ENCODE measurements at regions not wholly inside any gene's neighbourhood (a gene's known extent, or its start where the extent isn't known, plus 50 kb on each side); places are given as distances from the start of the nearest gene placed in this dataset.

DNA sequence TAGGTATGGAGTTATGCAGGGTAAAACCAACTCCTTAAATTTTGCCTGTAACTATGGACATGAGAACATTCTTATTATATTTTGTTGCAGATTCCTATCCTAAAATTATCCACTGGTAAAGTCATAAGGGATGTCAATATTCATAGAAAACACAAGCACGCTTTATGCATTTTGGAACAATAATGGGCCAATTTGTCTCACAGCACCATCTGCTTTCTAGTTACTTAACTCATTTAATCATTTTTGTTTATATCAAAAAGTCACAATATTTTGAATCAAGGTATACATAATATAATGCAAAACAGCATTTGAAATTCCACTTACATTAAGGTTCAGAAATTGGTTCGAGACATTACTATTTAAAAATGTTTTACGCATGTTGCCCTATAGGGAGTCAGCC lies 203.0 kb downstream of the GABRG1 start:
- no peaks in the 10 kb centered on the region for H3K36me3 ChIP-seq (ENCODE audit: control insufficient read depth in 1 of 2, insufficient read depth in 2 of 2, low read length in 2 of 2)
- H3K4me3 ChIP-seq (ENCODE audit: low read depth in 1 of 2, low read length in 2 of 2): no peak overlapping the region
- H3K4me1 ChIP-seq (ENCODE audit: control insufficient read depth in 1 of 2, insufficient read depth in 2 of 2, low read length in 2 of 2): no peaks in the 10 kb centered on the region
- H3K9ac ChIP-seq (ENCODE audit: low read depth in 1 of 2, low read length in 2 of 2): no peak overlapping the region
- H3K9me3 ChIP-seq (ENCODE audit: control insufficient read depth in 1 of 2, low read length in 2 of 2): no peaks in the 10 kb centered on the region
- no peaks in the 10 kb centered on the region for H3K27me3 ChIP-seq (ENCODE audit: control insufficient read depth in 1 of 2, insufficient read depth in 2 of 2, low read length in 2 of 2)
- no peak overlapping the region for H3K27ac ChIP-seq (ENCODE audit: low read depth, low read length)

DNA sequence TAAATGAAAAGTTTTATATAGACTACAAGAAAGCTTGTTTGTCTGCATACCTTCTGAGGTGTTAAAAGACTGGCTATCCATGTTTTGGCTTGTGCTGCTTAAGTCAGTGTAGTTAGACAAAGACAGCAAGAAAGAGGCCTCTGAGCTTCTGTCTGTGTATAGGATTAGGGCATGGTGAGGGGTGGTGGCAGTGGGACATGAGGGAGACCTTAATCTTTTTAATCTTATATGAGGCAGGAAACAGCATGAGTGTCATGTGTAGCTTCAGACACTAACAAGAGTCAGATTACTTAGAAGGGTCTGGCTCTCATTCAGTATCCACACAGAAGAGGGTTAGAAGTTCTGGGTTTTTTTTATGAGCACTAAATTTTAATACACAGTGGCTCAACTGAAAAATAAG lies 213.3 kb downstream of the GABRG1 start:
- H3K36me3 ChIP-seq (ENCODE audit: control insufficient read depth in 1 of 2, insufficient read depth in 2 of 2, low read length in 2 of 2): no peaks in the 10 kb centered on the region
- H3K4me3 ChIP-seq (ENCODE audit: low read depth in 1 of 2, low read length in 2 of 2): no peak overlapping the region
- H3K9ac ChIP-seq (ENCODE audit: low read depth in 1 of 2, low read length in 2 of 2): no peak overlapping the region
- no peak overlapping the region for H3K27ac ChIP-seq (ENCODE audit: low read depth, low read length)
- H3K27me3 ChIP-seq (ENCODE audit: control insufficient read depth in 1 of 2, insufficient read depth in 2 of 2, low read length in 2 of 2): no peaks in the 10 kb centered on the region
- no peaks in the 10 kb centered on the region for H3K9me3 ChIP-seq (ENCODE audit: control insufficient read depth in 1 of 2, low read length in 2 of 2)
- H3K4me1 ChIP-seq (ENCODE audit: control insufficient read depth in 1 of 2, insufficient read depth in 2 of 2, low read length in 2 of 2): no peaks in the 10 kb centered on the region

DNA sequence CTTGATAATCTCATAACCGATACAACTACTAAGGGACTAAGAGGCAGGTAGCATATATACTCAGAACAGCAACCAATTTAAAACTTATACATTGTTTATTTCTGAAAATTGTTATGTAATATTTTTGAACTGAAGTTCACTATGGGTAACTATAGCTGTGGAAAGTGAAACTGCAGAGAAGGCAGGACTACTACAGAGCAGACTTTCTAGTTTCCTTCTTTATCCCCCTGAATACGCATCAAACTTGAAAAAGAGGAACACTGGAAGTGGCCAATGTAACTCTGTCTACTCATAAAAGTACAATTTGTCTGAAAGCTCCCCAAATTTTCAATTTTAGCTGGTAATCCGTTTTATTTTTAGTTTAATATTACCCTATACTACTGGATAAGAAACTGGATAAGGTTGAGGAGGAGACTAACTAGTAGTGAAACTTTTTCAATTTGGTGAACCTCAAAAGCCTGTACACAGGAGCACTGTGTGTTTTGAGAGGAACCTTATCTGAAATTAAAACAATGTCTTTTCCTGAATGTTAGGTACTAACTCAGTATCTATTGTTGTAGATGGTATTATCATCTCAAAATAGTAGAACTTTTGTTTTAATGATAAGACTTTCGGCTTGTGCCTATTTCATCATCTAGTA lies 225.8 kb downstream of the GABRG1 start:
- H3K4me3 ChIP-seq (ENCODE audit: low read depth in 1 of 2, low read length in 2 of 2): no peak overlapping the region
- H3K9me3 ChIP-seq (ENCODE audit: control insufficient read depth in 1 of 2, low read length in 2 of 2): no peaks in the 10 kb centered on the region
- no peak overlapping the region for H3K27ac ChIP-seq (ENCODE audit: low read depth, low read length)
- no peaks in the 10 kb centered on the region for H3K36me3 ChIP-seq (ENCODE audit: control insufficient read depth in 1 of 2, insufficient read depth in 2 of 2, low read length in 2 of 2)
- no peak overlapping the region for H3K9ac ChIP-seq (ENCODE audit: low read depth in 1 of 2, low read length in 2 of 2)
- no peaks in the 10 kb centered on the region for H3K4me1 ChIP-seq (ENCODE audit: control insufficient read depth in 1 of 2, insufficient read depth in 2 of 2, low read length in 2 of 2)
- H3K27me3 ChIP-seq (ENCODE audit: control insufficient read depth in 1 of 2, insufficient read depth in 2 of 2, low read length in 2 of 2): no peaks in the 10 kb centered on the region

DNA sequence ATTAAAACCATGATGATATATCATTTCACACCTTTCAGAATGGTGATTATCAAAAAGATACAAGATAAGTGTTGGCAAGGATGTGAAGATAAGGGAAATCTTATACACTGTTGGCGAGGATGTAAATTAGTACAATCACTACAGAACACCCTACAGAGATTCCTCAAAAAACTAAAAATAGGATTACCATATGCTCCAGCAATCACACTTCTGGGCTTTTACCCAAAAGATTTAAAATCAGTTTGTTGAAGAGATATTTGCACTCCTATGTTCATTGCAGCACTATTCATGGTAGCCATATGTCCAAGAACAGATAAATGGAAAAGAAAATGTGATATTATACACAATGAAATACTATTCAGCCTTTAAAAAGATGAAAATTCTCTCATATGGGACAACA lies 240.4 kb downstream of the GABRG1 start:
- Histone ChIP-seq H3K27ac (ENCODE audit: low read depth, low read length) (no peak overlapping the region), H3K4me3 (ENCODE audit: low read depth in 1 of 2, low read length in 2 of 2) (no peak overlapping the region), H3K4me1 (ENCODE audit: control insufficient read depth in 1 of 2, insufficient read depth in 2 of 2, low read length in 2 of 2) (no peaks in the 10 kb centered on the region)

DNA sequence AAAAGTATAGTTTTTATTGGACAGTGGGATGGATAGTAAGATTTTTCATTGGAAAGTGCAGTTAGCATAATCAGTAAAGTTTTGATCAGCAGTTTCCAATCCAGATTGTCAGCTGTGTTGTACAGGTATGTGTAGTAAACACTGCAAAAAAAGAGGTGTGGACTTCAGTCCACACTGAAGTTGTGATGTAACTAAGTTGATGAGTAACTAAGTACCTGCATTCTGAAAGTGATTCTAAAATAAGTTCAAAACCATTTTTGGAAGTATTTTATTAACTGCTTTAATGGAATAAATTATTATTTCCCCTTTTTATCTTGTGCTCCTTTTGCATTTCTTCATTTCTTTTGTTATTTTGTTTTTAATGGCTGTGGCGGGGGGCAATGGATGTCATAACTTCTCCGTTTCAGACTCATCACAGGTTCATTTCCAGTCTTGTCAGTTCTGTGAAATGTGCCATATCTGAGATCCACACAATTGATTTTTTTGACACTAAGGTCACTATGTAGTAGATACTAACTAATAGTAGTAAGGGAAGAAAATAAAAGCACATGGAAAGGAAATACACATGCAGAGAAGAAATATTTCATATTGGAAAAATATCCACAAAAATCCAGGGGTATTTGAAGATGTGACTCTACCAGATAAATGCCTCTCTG lies 247.5 kb downstream of the GABRG1 start:
- no peak overlapping the region for H3K9ac ChIP-seq (ENCODE audit: low read depth in 1 of 2, low read length in 2 of 2)
- no peaks in the 10 kb centered on the region for H3K27me3 ChIP-seq (ENCODE audit: control insufficient read depth in 1 of 2, insufficient read depth in 2 of 2, low read length in 2 of 2)
- no peaks in the 10 kb centered on the region for H3K9me3 ChIP-seq (ENCODE audit: control insufficient read depth in 1 of 2, low read length in 2 of 2)
- no peaks in the 10 kb centered on the region for H3K36me3 ChIP-seq (ENCODE audit: control insufficient read depth in 1 of 2, insufficient read depth in 2 of 2, low read length in 2 of 2)
- H3K4me3 ChIP-seq (ENCODE audit: low read depth in 1 of 2, low read length in 2 of 2): no peak overlapping the region
- H3K4me1 ChIP-seq (ENCODE audit: control insufficient read depth in 1 of 2, insufficient read depth in 2 of 2, low read length in 2 of 2): no peaks in the 10 kb centered on the region
- H3K27ac ChIP-seq (ENCODE audit: low read depth, low read length): no peak overlapping the region

More for the DNA sequence above, 240.4 kb downstream of the GABRG1 start:
- H3K9ac ChIP-seq (ENCODE audit: low read depth in 1 of 2, low read length in 2 of 2): no peak overlapping the region
- no peaks in the 10 kb centered on the region for H3K36me3 ChIP-seq (ENCODE audit: control insufficient read depth in 1 of 2, insufficient read depth in 2 of 2, low read length in 2 of 2)
- H3K9me3 ChIP-seq (ENCODE audit: control insufficient read depth in 1 of 2, low read length in 2 of 2): no peaks in the 10 kb centered on the region
- no peaks in the 10 kb centered on the region for H3K27me3 ChIP-seq (ENCODE audit: control insufficient read depth in 1 of 2, insufficient read depth in 2 of 2, low read length in 2 of 2)

DNA sequence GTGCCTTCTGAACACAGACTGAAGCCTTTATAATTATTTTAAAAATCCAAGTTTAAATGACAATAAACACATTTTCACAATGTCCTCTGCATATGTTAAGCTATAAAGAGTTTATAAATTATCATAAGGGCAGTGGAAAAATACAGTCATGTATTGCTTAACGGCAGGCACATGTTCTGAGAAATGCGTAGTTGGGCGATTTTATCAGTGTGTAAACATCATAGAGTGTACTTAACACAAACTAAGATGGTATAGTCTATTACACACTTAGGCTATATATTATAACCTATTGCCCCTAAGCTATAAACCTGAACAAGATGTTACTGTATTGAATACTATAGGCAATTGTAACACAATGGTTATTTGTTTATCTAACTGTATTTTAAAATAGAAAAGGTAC lies 254.7 kb downstream of the GABRG1 start:
- Histone ChIP-seq H3K9me3 (ENCODE audit: control insufficient read depth in 1 of 2, low read length in 2 of 2) (no peaks in the 10 kb centered on the region), H3K36me3 (ENCODE audit: control insufficient read depth in 1 of 2, insufficient read depth in 2 of 2, low read length in 2 of 2) (no peaks in the 10 kb centered on the region), H3K27ac (ENCODE audit: low read depth, low read length) (no peak overlapping the region), H3K4me3 (ENCODE audit: low read depth in 1 of 2, low read length in 2 of 2) (no peak overlapping the region), H3K4me1 (ENCODE audit: control insufficient read depth in 1 of 2, insufficient read depth in 2 of 2, low read length in 2 of 2) (no peaks in the 10 kb centered on the region), H3K9ac (ENCODE audit: low read depth in 1 of 2, low read length in 2 of 2) (no peak overlapping the region), H3K27me3 (ENCODE audit: control insufficient read depth in 1 of 2, insufficient read depth in 2 of 2, low read length in 2 of 2) (no peaks in the 10 kb centered on the region)

DNA sequence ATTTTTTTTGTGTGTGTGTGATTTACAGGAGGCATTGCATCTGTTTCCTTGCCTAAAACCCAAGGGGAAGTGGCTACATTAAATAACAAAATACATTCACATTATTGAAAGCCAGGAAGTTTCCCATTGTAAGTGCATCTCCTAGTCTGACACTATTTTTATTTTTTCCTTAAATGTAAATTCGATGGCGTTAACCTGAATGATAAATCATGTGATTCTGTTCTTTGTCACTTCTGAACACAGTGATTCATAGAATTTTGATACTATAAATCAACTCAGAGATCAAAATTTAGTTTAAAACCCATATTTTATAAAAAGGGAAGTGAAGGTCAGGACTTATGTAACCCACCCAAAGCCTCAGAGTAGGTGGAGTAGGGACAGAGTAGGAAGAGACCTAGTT lies 258.1 kb downstream of the GABRG1 start:
- Histone ChIP-seq H3K27me3 (ENCODE audit: control insufficient read depth in 1 of 2, insufficient read depth in 2 of 2, low read length in 2 of 2) (no peaks in the 10 kb centered on the region), H3K9ac (ENCODE audit: low read depth in 1 of 2, low read length in 2 of 2) (no peak overlapping the region), H3K27ac (ENCODE audit: low read depth, low read length) (no peak overlapping the region), H3K36me3 (ENCODE audit: control insufficient read depth in 1 of 2, insufficient read depth in 2 of 2, low read length in 2 of 2) (no peaks in the 10 kb centered on the region), H3K4me1 (ENCODE audit: control insufficient read depth in 1 of 2, insufficient read depth in 2 of 2, low read length in 2 of 2) (no peaks in the 10 kb centered on the region), H3K4me3 (ENCODE audit: low read depth in 1 of 2, low read length in 2 of 2) (no peak overlapping the region), H3K9me3 (ENCODE audit: control insufficient read depth in 1 of 2, low read length in 2 of 2) (no peaks in the 10 kb centered on the region)

DNA sequence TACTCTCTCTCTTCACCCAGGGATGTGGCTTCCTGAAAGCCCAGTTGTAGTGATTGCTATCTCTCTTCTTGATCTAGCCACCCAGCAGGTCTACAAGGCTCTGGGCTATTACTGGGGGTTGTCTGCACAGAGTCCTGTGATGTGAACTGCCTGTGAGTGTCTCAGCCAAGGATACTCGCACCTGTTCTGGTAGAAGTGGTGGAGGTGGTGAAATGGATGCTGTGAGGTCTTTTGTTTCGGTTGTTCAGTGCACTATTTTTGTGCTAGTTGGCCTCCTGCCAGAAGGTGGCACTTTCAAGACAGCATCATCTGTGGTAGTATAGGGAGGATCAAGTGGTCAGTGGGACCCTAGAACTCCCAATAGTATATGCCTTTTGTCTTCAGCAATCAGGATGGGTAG lies 268.0 kb downstream of the GABRG1 start:
- H3K27me3 ChIP-seq (ENCODE audit: control insufficient read depth in 1 of 2, insufficient read depth in 2 of 2, low read length in 2 of 2): no peaks in the 10 kb centered on the region
- H3K27ac ChIP-seq (ENCODE audit: low read depth, low read length): no peak overlapping the region
- H3K4me1 ChIP-seq (ENCODE audit: control insufficient read depth in 1 of 2, insufficient read depth in 2 of 2, low read length in 2 of 2): no peaks in the 10 kb centered on the region
- H3K36me3 ChIP-seq (ENCODE audit: control insufficient read depth in 1 of 2, insufficient read depth in 2 of 2, low read length in 2 of 2): no peaks in the 10 kb centered on the region
- no peaks in the 10 kb centered on the region for H3K9me3 ChIP-seq (ENCODE audit: control insufficient read depth in 1 of 2, low read length in 2 of 2)
- no peak overlapping the region for H3K9ac ChIP-seq (ENCODE audit: low read depth in 1 of 2, low read length in 2 of 2)
- H3K4me3 ChIP-seq (ENCODE audit: low read depth in 1 of 2, low read length in 2 of 2): no peak overlapping the region

DNA sequence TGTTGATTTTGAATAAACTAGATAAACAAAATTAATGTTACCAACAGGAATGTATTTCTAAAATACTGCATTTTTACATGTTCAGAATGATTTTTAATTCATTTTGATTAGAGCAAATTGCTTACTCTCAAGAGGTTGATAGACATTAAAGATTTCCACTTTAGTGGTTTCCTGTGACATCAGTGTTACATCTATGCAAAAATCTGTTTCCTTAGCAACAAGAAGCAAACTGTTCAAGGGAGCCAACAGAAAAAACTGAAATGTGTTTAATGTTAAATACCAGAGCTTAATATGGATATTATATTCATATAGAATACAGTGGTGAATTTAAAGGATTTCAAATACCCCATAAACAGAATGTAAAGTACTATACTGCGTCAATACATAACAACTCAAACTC lies 277.8 kb downstream of the GABRG1 start:
- H3K4me3 ChIP-seq (ENCODE audit: low read depth in 1 of 2, low read length in 2 of 2): no peak overlapping the region
- no peak overlapping the region for H3K27ac ChIP-seq (ENCODE audit: low read depth, low read length)
- H3K36me3 ChIP-seq (ENCODE audit: control insufficient read depth in 1 of 2, insufficient read depth in 2 of 2, low read length in 2 of 2): no peaks in the 10 kb centered on the region
- H3K4me1 ChIP-seq (ENCODE audit: control insufficient read depth in 1 of 2, insufficient read depth in 2 of 2, low read length in 2 of 2): no peaks in the 10 kb centered on the region
- no peaks in the 10 kb centered on the region for H3K27me3 ChIP-seq (ENCODE audit: control insufficient read depth in 1 of 2, insufficient read depth in 2 of 2, low read length in 2 of 2)
- no peak overlapping the region for H3K9ac ChIP-seq (ENCODE audit: low read depth in 1 of 2, low read length in 2 of 2)
- no peaks in the 10 kb centered on the region for H3K9me3 ChIP-seq (ENCODE audit: control insufficient read depth in 1 of 2, low read length in 2 of 2)

DNA sequence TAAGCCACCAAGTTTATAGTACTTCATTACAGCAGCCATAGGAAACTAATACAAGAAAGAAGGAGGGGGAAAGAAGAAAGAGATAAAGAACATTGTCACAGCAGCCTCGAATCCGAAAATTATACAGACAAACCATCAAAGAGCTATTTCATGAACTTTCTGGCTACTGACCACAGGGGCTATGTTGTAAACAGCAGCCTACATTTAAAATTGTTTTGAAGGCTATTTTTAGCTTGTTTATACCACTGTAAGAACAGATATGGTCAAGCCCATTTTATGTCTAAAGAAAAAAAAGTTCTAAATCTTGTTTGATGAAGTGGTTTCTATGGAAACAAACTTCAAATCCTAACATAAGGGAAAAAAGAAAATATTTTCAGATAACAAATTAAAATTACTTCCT lies 282.1 kb downstream of the GABRG1 start:
- Histone ChIP-seq H3K4me1 (ENCODE audit: control insufficient read depth in 1 of 2, insufficient read depth in 2 of 2, low read length in 2 of 2) (no peaks in the 10 kb centered on the region), H3K4me3 (ENCODE audit: low read depth in 1 of 2, low read length in 2 of 2) (no peak overlapping the region), H3K27me3 (ENCODE audit: control insufficient read depth in 1 of 2, insufficient read depth in 2 of 2, low read length in 2 of 2) (no peaks in the 10 kb centered on the region), H3K9ac (ENCODE audit: low read depth in 1 of 2, low read length in 2 of 2) (no peak overlapping the region), H3K9me3 (ENCODE audit: control insufficient read depth in 1 of 2, low read length in 2 of 2) (no peaks in the 10 kb centered on the region), H3K36me3 (ENCODE audit: control insufficient read depth in 1 of 2, insufficient read depth in 2 of 2, low read length in 2 of 2) (no peaks in the 10 kb centered on the region), H3K27ac (ENCODE audit: low read depth, low read length) (no peak overlapping the region)
